Neural crest cell (in vitro differentiated cells): ENCODE measurements at regions not wholly inside any gene's neighbourhood (a gene's known extent, or its start where the extent isn't known, plus 50 kb on each side); places are given as distances from the start of the nearest gene placed in this dataset.

Experiments used
- DNase-seq: peaks from one replicate; pipeline ENCODE4 v3.0.0; 2021; ENCODE audit warnings: low read depth, mixed read lengths, low spot score
- H3K27ac Mint-ChIP-seq: one replicate; pipeline ENCODE4 v1.8.0; 2021; ENCODE audit warnings: mild to moderate bottlenecking, mixed read lengths; ENCODE audit not compliant: unreplicated experiment
- H3K27me3 Mint-ChIP-seq: 2 replicates; pipeline ENCODE4 v1.8.0; 2021; ENCODE audit warnings: low read depth, mild to moderate bottlenecking, mixed read lengths
- H3K36me3 Mint-ChIP-seq: 2 replicates; pipeline ENCODE4 v1.8.0; 2021; ENCODE audit warnings: low read depth, mild to moderate bottlenecking, mixed read lengths
- H3K4me1 Mint-ChIP-seq: 2 replicates; pipeline ENCODE4 v1.8.0; 2021; ENCODE audit warnings: mixed read lengths
- H3K4me3 Mint-ChIP-seq: one replicate; pipeline ENCODE4 v1.8.0; 2021; ENCODE audit warnings: mild to moderate bottlenecking, mixed read lengths
- H3K9me3 Mint-ChIP-seq: 2 replicates; pipeline ENCODE4 v1.8.0; 2021; ENCODE audit warnings: mixed read lengths
- TF ChIP-seq, protein P1 (sequence below): fragments of 200-600 bp; sonication (generic); conservative IDR thresholded peaks from 2 replicates; pipeline ENCODE4 v1.5.0; 2021; ENCODE audit warnings: antibody characterized with exemption, mild to moderate bottlenecking

DNA sequence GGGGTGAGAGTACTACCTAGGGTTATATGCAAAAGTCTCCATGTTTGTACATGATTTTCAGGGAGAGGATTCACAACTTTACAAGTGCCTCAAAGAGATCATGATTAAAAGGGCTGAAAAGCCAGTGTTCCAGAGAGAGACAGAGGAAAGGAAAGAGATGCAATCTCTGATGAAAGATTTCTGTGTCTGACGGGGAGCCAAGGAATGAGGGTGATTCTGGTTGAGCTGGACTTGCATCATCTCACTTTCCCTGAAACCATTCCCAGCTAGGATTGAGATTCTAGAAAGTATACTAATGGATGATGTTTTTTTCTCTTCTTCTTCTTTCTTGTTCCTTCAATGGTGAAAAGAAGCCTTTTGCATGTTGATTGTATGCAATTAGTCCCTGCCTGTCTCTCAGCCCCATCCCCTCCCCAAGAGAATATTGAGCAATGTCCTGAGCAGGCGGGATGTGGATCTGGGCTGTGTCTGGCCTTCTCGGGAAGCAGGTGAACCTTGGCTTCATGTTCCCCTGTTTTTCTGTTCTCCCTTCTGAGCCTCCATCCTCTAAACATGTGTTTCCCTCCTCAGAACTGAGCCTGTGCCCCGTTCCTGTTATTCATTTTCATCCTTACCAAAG, 186.1 kb downstream of the ZNF365 start:
- peaks cover 5% of the 10 kb centered on the region for H3K4me1 Mint-ChIP-seq
- H3K9me3 Mint-ChIP-seq: peaks cover 2% of the 10 kb centered on the region
- no peak overlapping the region for H3K4me3 Mint-ChIP-seq
- no peak for DNase-seq
- no peak overlapping the region for H3K27ac Mint-ChIP-seq
- H3K27me3 Mint-ChIP-seq: no peaks in the 10 kb centered on the region
- TF ChIP-seq, protein P1, sequence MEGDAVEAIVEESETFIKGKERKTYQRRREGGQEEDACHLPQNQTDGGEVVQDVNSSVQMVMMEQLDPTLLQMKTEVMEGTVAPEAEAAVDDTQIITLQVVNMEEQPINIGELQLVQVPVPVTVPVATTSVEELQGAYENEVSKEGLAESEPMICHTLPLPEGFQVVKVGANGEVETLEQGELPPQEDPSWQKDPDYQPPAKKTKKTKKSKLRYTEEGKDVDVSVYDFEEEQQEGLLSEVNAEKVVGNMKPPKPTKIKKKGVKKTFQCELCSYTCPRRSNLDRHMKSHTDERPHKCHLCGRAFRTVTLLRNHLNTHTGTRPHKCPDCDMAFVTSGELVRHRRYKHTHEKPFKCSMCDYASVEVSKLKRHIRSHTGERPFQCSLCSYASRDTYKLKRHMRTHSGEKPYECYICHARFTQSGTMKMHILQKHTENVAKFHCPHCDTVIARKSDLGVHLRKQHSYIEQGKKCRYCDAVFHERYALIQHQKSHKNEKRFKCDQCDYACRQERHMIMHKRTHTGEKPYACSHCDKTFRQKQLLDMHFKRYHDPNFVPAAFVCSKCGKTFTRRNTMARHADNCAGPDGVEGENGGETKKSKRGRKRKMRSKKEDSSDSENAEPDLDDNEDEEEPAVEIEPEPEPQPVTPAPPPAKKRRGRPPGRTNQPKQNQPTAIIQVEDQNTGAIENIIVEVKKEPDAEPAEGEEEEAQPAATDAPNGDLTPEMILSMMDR: no peak
- no peaks in the 10 kb centered on the region for H3K36me3 Mint-ChIP-seq

DNA sequence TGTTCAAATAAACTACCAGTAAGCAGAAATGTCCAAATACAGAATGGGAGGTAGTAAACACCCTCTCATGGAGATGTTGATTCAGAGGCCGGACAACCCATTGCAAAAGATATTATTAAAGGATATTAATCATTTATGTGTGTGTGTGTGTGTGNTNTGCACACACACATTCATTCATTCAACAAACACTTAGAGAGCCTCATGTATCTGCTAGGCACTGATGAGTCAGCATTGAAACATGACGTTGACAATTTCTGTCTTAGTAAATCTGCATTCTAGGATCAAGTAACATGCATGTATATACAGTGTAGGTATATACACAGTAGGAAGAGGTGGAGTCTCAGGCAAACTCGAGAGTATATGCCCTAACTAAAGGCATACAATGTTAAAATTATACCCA, 187.0 kb downstream of the ZNF365 start:
- no peaks in the 10 kb centered on the region for H3K36me3 Mint-ChIP-seq
- no peak for DNase-seq
- H3K9me3 Mint-ChIP-seq: peaks cover 2% of the 10 kb centered on the region
- H3K4me3 Mint-ChIP-seq: no peak overlapping the region
- TF ChIP-seq, protein P1: no peak
- no peaks in the 10 kb centered on the region for H3K27me3 Mint-ChIP-seq
- no peak overlapping the region for H3K27ac Mint-ChIP-seq
- peaks cover 5% of the 10 kb centered on the region for H3K4me1 Mint-ChIP-seq

DNA sequence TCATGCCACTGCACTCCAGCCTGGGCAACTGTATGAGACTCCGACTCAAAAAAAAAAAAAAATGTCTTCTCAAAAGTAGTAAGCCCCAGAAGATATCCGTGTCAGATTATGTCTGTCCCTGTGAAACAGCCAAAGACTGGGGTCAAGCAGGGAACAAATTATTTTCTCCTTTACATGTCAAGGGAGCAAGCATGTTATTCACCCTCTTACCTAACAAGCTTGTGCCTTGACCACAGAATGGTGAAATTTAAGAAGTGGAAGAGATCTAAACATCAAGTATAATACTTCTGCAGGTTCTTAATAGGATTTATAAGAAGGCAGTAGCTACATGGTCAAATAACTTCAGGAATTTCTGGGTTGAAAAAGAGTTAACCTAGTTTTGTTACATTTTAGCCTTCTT, 187.9 kb downstream of the ZNF365 start:
- H3K4me3 Mint-ChIP-seq: no peak overlapping the region
- peaks cover 2% of the 10 kb centered on the region for H3K9me3 Mint-ChIP-seq
- H3K36me3 Mint-ChIP-seq: no peaks in the 10 kb centered on the region
- H3K4me1 Mint-ChIP-seq: peaks cover 5% of the 10 kb centered on the region
- DNase-seq: no peak
- no peak overlapping the region for H3K27ac Mint-ChIP-seq
- TF ChIP-seq, protein P1: no peak
- no peaks in the 10 kb centered on the region for H3K27me3 Mint-ChIP-seq

DNA sequence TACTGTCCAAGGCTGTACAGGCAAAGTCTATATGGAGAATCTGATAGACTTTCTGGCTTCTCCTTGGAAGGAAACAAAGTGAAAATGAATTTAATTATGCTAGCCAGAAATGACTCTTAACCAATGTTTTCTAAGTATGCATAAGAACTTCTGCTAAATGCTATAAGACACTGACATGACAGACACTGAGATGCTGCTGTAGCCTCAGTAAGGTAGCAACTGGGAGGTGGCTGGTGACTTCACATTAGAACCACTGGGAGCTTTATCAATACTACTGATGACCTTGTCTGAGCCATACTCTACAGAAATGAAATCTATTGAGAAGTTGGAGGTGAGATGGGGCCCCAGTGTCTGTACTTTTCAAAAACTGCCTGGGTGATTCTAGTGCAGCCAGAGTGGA, 188.6 kb downstream of the ZNF365 start:
- no peak for DNase-seq
- Mint-ChIP-seq H3K4me3 (no peak overlapping the region), H3K27me3 (no peaks in the 10 kb centered on the region), H3K4me1 (peaks cover 5% of the 10 kb centered on the region), H3K9me3 (peaks cover 2% of the 10 kb centered on the region), H3K36me3 (no peaks in the 10 kb centered on the region), H3K27ac (no peak overlapping the region)
- TF ChIP-seq, protein P1: no peak

DNA sequence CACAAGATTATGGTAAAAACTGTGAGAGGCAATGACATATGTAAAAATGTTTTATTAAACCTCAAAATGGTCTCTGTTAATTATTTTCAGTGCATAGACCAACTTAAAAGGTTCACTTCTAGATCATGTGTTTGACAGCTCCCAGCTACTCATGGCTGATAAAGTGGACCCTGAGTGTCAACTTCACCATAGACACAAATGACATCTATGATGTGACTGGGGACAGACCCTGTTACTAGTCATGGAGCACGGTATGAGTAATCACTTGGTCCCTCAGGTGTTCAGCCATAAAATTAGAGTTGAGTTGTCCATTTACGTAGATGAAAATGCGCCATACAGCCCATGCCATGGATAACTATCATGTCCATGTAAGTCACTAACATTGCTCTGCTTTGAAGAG, 199.8 kb downstream of the ZNF365 start:
- no peaks in the 10 kb centered on the region for H3K9me3 Mint-ChIP-seq
- TF ChIP-seq, protein P1: no peak
- no peak overlapping the region for H3K27ac Mint-ChIP-seq
- no peak overlapping the region for H3K4me3 Mint-ChIP-seq
- no peaks in the 10 kb centered on the region for H3K36me3 Mint-ChIP-seq
- no peaks in the 10 kb centered on the region for H3K4me1 Mint-ChIP-seq
- peaks cover 2% of the 10 kb centered on the region for H3K27me3 Mint-ChIP-seq
- no peak for DNase-seq
